NB4 (cell line): ENCODE measurements at regions not wholly inside any gene's neighbourhood (a gene's known extent, or its start where the extent isn't known, plus 50 kb on each side); places are given as distances from the start of the nearest gene placed in this dataset.

Experiments used
- DNase-seq: peaks from one replicate; pipeline ENCODE4 v3.0.0; 2010; ENCODE audit warnings: low read depth
- H3K4me3 ChIP-seq: one replicate; pipeline ENCODE4 v1.5.1; 2011; ENCODE audit warnings: mild to moderate bottlenecking, low read depth, low read length, moderate library complexity
- CTCF ChIP-seq: IDR thresholded peaks from one replicate; pipeline ENCODE4 v1.5.1; 2012; ENCODE audit warnings: low read depth, low read length
- MAX ChIP-seq: IDR thresholded peaks from 2 replicates; pipeline ENCODE4 v1.6.1; 2011; ENCODE audit warnings: low read depth, low read length
- MYC ChIP-seq: IDR thresholded peaks from 2 replicates; pipeline ENCODE4 v1.6.1; 2011; ENCODE audit warnings: low read depth, low read length
- POLR2A ChIP-seq: IDR thresholded peaks from 2 replicates; pipeline ENCODE4 v1.6.1; 2011; ENCODE audit warnings: mild to moderate bottlenecking; ENCODE audit not compliant: insufficient read length; ENCODE audit errors: extremely low read depth

- no peak for DNase-seq
- no peak overlapping the region for H3K4me3 ChIP-seq
- TF ChIP-seq MAX (no peak), CTCF (no peak), POLR2A (no peak), MYC (no peak)
Measured at GRCh38 chr1:36669262-36669661, 186.5 kb upstream of the CSF3R start.

GRCh38 chr1:36667836-36668235, 185.1 kb upstream of the CSF3R start:
- H3K4me3 ChIP-seq: no peak overlapping the region
- TF ChIP-seq POLR2A (no peak), CTCF (no peak), MAX (no peak), MYC (no peak)
- no peak for DNase-seq

GRCh38 chr1:36667256-36667655, 184.5 kb upstream of the CSF3R start:
- TF ChIP-seq POLR2A: no peak
- no peak for TF ChIP-seq CTCF
- no peak for TF ChIP-seq MAX
- no peak for TF ChIP-seq MYC
- no peak for DNase-seq
- H3K4me3 ChIP-seq: no peak overlapping the region

GRCh38 chr1:36665478-36666080, 182.9 kb upstream of the CSF3R start:
- TF ChIP-seq POLR2A (no peak), MAX (no peak), CTCF (no peak), MYC (no peak)
- H3K4me3 ChIP-seq: no peak overlapping the region
- no peak for DNase-seq

- DNase-seq: no peak
- TF ChIP-seq POLR2A: no peak
- TF ChIP-seq MYC: no peak
- no peak for TF ChIP-seq CTCF
- no peak for TF ChIP-seq MAX
- no peak overlapping the region for H3K4me3 ChIP-seq
Measured at GRCh38 chr1:36664571-36665287, 182.0 kb upstream of the CSF3R start.
